ENCODE measurements at regions not wholly inside any gene's neighbourhood (a gene's known extent, or its start where the extent isn't known, plus 50 kb on each side); places are given as distances from the start of the nearest gene placed in this dataset.

- intact Hi-C loops (cut with micrococcal nuclease; ENCODE audit: unreplicated experiment), result no loop called here
- CTCF ChIA-PET, result no interaction called here
- Histone ChIP-seq H3K9me3 (ENCODE audit: low read depth, low read length, poor library complexity, severe bottlenecking) (no peaks in the 10 kb centered on the region), H3K4me1 (ENCODE audit: insufficient read depth, low read length, poor library complexity, severe bottlenecking) (no peaks in the 10 kb centered on the region), H3K27me3 (replicated peaks; ENCODE audit: insufficient read depth, low read depth, low read length, poor library complexity) (peaks cover 5% of the 10 kb centered on the region), H3K36me3 (ENCODE audit: insufficient read depth, low read length, poor library complexity, severe bottlenecking) (no peaks in the 10 kb centered on the region), H3K27ac (ENCODE audit: low read depth, low read length, poor library complexity, severe bottlenecking) (no peak overlapping the region), H3K4me3 (ENCODE audit: low read depth, low read length, poor library complexity, severe bottlenecking) (no peak overlapping the region)
- POLR2A ChIA-PET (ENCODE audit: low non-redundant PET), result no interaction called here
- DNase-seq (ENCODE audit: low spot score), result no peak
- TF ChIP-seq CTCF (conservative IDR thresholded peaks at IDR 0.05; ENCODE audit: low read depth, low read length), result no peak
- TF ChIP-seq EZH2 (IDR thresholded peaks at IDR 0.05; ENCODE audit: borderline replicate concordance, low read depth, low read length, poor library complexity, severe bottlenecking), result no peak
- BruUV-seq (replicated peaks), result no TSS peak
Observed at GRCh38 chr1:87268111-87268510, 60.6 kb upstream of the LMO4 start.

- POLR2A ChIA-PET (ENCODE audit: low non-redundant PET), result no interaction called here
- Histone ChIP-seq H3K4me3 (ENCODE audit: low read depth, low read length, poor library complexity, severe bottlenecking) (no peak overlapping the region), H3K27ac (ENCODE audit: low read depth, low read length, poor library complexity, severe bottlenecking) (no peak overlapping the region), H3K36me3 (ENCODE audit: insufficient read depth, low read length, poor library complexity, severe bottlenecking) (no peaks in the 10 kb centered on the region), H3K27me3 (replicated peaks; ENCODE audit: insufficient read depth, low read depth, low read length, poor library complexity) (peaks cover 5% of the 10 kb centered on the region), H3K4me1 (ENCODE audit: insufficient read depth, low read length, poor library complexity, severe bottlenecking) (peaks cover 5% of the 10 kb centered on the region), H3K9me3 (ENCODE audit: low read depth, low read length, poor library complexity, severe bottlenecking) (no peaks in the 10 kb centered on the region)
- BruUV-seq (replicated peaks), result no TSS peak
- DNase-seq (ENCODE audit: low spot score), result no peak
- CTCF ChIA-PET, result no interaction called here
- intact Hi-C loops (cut with micrococcal nuclease; ENCODE audit: unreplicated experiment), result loop anchor here (5.0 kb wide), 1 partner anchor 138 kb away; no protein-coding TSS in a partner anchor
- TF ChIP-seq CTCF (conservative IDR thresholded peaks at IDR 0.05; ENCODE audit: low read depth, low read length), result no peak
- TF ChIP-seq EZH2 (IDR thresholded peaks at IDR 0.05; ENCODE audit: borderline replicate concordance, low read depth, low read length, poor library complexity, severe bottlenecking), result no peak
Observed at GRCh38 chr1:87269921-87270320, 58.8 kb upstream of the LMO4 start.

- TF ChIP-seq EZH2 (IDR thresholded peaks at IDR 0.05; ENCODE audit: borderline replicate concordance, low read depth, low read length, poor library complexity, severe bottlenecking), result no peak
- no peak for TF ChIP-seq CTCF (conservative IDR thresholded peaks at IDR 0.05; ENCODE audit: low read depth, low read length)
- Histone ChIP-seq H3K36me3 (ENCODE audit: insufficient read depth, low read length, poor library complexity, severe bottlenecking) (no peaks in the 10 kb centered on the region), H3K4me1 (ENCODE audit: insufficient read depth, low read length, poor library complexity, severe bottlenecking) (peaks cover 5% of the 10 kb centered on the region), H3K27ac (ENCODE audit: low read depth, low read length, poor library complexity, severe bottlenecking) (no peak overlapping the region), H3K9me3 (ENCODE audit: low read depth, low read length, poor library complexity, severe bottlenecking) (no peaks in the 10 kb centered on the region), H3K4me3 (ENCODE audit: low read depth, low read length, poor library complexity, severe bottlenecking) (no peak overlapping the region), H3K27me3 (replicated peaks; ENCODE audit: insufficient read depth, low read depth, low read length, poor library complexity) (peaks cover 5% of the 10 kb centered on the region)
- ChIA-PET CTCF (no interaction called here), POLR2A (ENCODE audit: low non-redundant PET) (no interaction called here)
- no peak for DNase-seq (ENCODE audit: low spot score)
- intact Hi-C loops (cut with micrococcal nuclease; ENCODE audit: unreplicated experiment), result loop anchor here (5.0 kb wide), 1 partner anchor 141 kb away; no protein-coding TSS in a partner anchor
- BruUV-seq (replicated peaks), result no TSS peak
Observed at GRCh38 chr1:87273291-87273690, 55.4 kb upstream of the LMO4 start.
